ENCODE measurements at regions not wholly inside any gene's neighbourhood (a gene's known extent, or its start where the extent isn't known, plus 50 kb on each side); places are given as distances from the start of the nearest gene placed in this dataset.

DNA sequence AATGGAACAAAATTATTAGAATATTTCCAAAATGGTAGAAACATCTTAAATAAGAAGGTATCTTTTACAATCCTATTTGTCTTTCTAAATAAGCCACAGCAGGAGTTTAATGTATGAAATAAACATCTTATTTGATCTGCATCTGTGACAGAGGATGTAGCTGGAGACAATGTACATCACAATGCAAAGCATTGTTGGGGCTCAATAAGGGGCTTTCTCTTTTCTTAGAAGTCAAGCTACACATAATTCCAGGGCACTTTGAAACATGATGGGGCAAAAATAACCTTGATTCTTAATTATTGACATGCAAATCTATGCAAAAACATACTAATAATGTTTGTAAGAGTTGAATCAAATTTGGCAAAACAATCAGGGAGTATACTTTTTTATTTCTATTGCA is 255.1 kb downstream of the DSC3 start (continued):
- TF ChIP-seq, protein P1, sequence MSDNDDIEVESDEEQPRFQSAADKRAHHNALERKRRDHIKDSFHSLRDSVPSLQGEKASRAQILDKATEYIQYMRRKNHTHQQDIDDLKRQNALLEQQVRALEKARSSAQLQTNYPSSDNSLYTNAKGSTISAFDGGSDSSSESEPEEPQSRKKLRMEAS (IDR thresholded peaks at IDR 0.05) = no peak
- 0 out of 2 replicates have a peak, but pooled peaks have one; percentile 15 for TF ChIP-seq TCF12 (IDR thresholded peaks at IDR 0.05; ENCODE audit: low read depth, low read length)
- no peak for TF ChIP-seq EGR1 (IDR thresholded peaks at IDR 0.05; ENCODE audit: borderline replicate concordance, low read depth, low read length)
- no peak for TF ChIP-seq TAF7 (optimal IDR thresholded peaks at IDR 0.05; ENCODE audit: borderline replicate concordance, low read depth, low read length)
- TF ChIP-seq CEBPB (IDR thresholded peaks at IDR 0.05; ENCODE audit: low read depth, low read length) = no peak
- no peak for TF ChIP-seq FOSL1 (IDR thresholded peaks at IDR 0.05; ENCODE audit: insufficient read depth, low read depth, low read length)
- no peak for TF ChIP-seq RXRA (IDR thresholded peaks at IDR 0.05; ENCODE audit: insufficient read depth, low read depth, low read length)
- TF ChIP-seq CHD1 (IDR thresholded peaks at IDR 0.05; ENCODE audit: low read depth, low read length) = no peak
- TF ChIP-seq POLR2AphosphoS5 (IDR thresholded peaks at IDR 0.05; ENCODE audit: low read depth, low read length) = no peak
- TF ChIP-seq TAF1 (IDR thresholded peaks at IDR 0.05; ENCODE audit: low read depth, low read length) = no peak
- TF ChIP-seq SIRT6 (IDR thresholded peaks at IDR 0.05; ENCODE audit: low read length) = no peak
- TF ChIP-seq CHD2 (IDR thresholded peaks at IDR 0.05; ENCODE audit: low read length) = no peak
- TF ChIP-seq GABPA (IDR thresholded peaks at IDR 0.05; ENCODE audit: borderline replicate concordance, insufficient read depth, low read length) = no peak
- no peak for TF ChIP-seq GTF2F1 (IDR thresholded peaks at IDR 0.05; ENCODE audit: borderline replicate concordance, low read depth, low read length)
- no peak for TF ChIP-seq MAFK (IDR thresholded peaks at IDR 0.05; ENCODE audit: low read depth, low read length)
